Activated T-helper 1 cell treated with anti-CD3 and anti-CD28 coated beads, Interleukin-12 subunit alpha, Interleukin-12 subunit beta, Interleukin-2, Interleukin-4 antibody, amounts not matched to agents 30 ng/mL and 10 ng/mL and 1 ng/mL, durations not matched to agents 14 hours and 24 hours and 36 hours (primary cell): ENCODE measurements at regions not wholly inside any gene's neighbourhood (a gene's known extent, or its start where the extent isn't known, plus 50 kb on each side); places are given as distances from the start of the nearest gene placed in this dataset.

Experiments
- DNase-seq: peaks from one replicate; pipeline ENCODE4 v3.0.0; 2021; ENCODE audit warnings: low spot score
- H3K27ac Mint-ChIP-seq: one replicate; pipeline ENCODE4 v1.8.0; 2021; ENCODE audit warnings: mild to moderate bottlenecking, mixed read lengths
- H3K27me3 Mint-ChIP-seq: one replicate; pipeline ENCODE4 v1.8.0; 2022; ENCODE audit warnings: mild to moderate bottlenecking, moderate library complexity, mixed read lengths; ENCODE audit not compliant: insufficient read depth
- H3K36me3 Mint-ChIP-seq: one replicate; pipeline ENCODE4 v1.8.0; 2021; ENCODE audit warnings: low read depth, mixed read lengths
- H3K4me1 Mint-ChIP-seq: one replicate; pipeline ENCODE4 v1.8.0; 2021; ENCODE audit warnings: low read depth, mixed read lengths
- H3K4me3 Mint-ChIP-seq: one replicate; pipeline ENCODE4 v1.8.0; 2021; ENCODE audit warnings: mild to moderate bottlenecking, moderate library complexity, mixed read lengths
- H3K9me3 Mint-ChIP-seq: one replicate; pipeline ENCODE4 v1.8.0; 2021; ENCODE audit warnings: mixed read lengths
- intact Hi-C: fragments of 100-400 bp; cut with micrococcal nuclease; formaldehyde crosslinking; loops from one replicate; pipeline ENCODE4 v1.15.1; 2024

- Mint-ChIP-seq H3K27ac (no peak overlapping the region), H3K4me1 (no peaks in the 10 kb centered on the region), H3K4me3 (no peak overlapping the region), H3K36me3 (no peaks in the 10 kb centered on the region), H3K27me3 (no peaks in the 10 kb centered on the region), H3K9me3 (peaks cover 3% of the 10 kb centered on the region)
- DNase-seq = no peak
- intact Hi-C loops = no loop called here
Observed at GRCh38 chr13:34542321-34542720, 399.7 kb upstream of the NBEA start.

GRCh38 chr13:34543836-34544235, 398.2 kb upstream of the NBEA start:
- H3K36me3 Mint-ChIP-seq = no peaks in the 10 kb centered on the region
- H3K27me3 Mint-ChIP-seq = no peaks in the 10 kb centered on the region
- H3K27ac Mint-ChIP-seq = no peak overlapping the region
- H3K9me3 Mint-ChIP-seq = peaks cover 8% of the 10 kb centered on the region
- intact Hi-C loops = no loop called here
- no peaks in the 10 kb centered on the region for H3K4me1 Mint-ChIP-seq
- no peak overlapping the region for H3K4me3 Mint-ChIP-seq
- DNase-seq = no peak

DNA sequence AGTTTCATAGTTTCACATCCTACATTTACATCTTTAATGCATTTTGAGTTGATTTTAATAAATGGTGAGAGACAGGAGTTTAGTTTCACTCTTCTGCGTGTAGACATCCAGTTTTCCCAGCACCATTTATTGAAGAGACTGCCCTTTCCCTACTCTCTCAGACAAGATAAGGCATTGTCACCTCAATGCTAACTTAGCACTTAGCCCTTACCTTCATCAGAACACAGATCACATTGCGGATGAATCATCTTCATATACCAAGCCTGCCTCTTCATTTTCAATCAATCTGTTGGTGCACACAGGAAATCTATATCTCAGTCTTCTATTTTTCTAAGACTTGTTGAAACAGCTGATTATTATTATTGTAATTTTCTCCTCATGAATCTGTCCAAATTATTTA, 396.6 kb upstream of the NBEA start:
- no peaks in the 10 kb centered on the region for H3K36me3 Mint-ChIP-seq
- no peaks in the 10 kb centered on the region for H3K4me1 Mint-ChIP-seq
- no peak overlapping the region for H3K4me3 Mint-ChIP-seq
- no peak overlapping the region for H3K27ac Mint-ChIP-seq
- no peak for DNase-seq
- intact Hi-C loops = no loop called here
- no peaks in the 10 kb centered on the region for H3K27me3 Mint-ChIP-seq
- H3K9me3 Mint-ChIP-seq = peaks cover 8% of the 10 kb centered on the region

DNA sequence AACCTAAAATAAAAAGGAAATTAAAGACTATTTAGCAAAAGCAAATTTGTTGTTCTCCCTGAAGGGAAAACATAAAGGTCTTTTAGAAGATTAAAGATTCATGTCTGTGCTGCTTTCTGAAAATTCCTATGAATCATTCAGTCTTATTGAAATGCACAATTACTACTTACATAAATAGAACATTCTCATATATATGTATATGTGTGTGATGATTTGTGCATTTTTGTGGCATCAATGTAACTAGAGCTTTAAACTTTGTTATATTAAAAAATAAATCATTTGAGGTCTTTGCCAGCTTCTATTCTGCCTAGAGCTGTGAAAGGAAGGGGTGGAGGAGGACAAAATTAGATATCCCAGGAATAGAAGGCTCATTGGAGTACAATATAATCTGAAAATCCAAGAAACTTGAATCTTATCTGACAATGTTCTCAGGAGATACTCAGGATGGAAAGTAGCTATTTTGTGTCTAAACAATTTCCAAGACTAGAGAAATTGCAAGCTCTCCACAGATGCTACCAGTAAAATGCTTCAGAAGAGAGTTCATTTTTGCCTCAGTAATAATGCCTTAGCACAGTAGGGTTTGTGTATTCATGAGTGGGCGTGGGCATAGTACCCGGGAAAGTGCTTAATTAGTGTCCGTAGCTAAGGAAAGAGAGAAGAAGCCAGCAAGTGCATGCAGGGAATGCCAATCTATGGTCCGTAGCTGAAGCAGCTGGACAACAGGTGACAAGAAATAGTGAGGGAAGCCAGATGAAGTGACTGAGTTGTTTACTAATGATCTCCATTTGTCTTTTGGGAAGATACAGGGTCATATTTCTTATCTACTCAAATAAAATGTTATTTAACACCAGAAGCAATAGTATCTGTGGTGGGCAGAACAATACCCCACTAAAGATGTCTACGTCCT, 395.5 kb upstream of the NBEA start:
- no peaks in the 10 kb centered on the region for H3K4me1 Mint-ChIP-seq

GRCh38 chr13:34547929-34548328, 394.1 kb upstream of the NBEA start:
- intact Hi-C loops = no loop called here
- Mint-ChIP-seq H3K36me3 (no peaks in the 10 kb centered on the region), H3K4me3 (no peak overlapping the region), H3K9me3 (peaks cover 9% of the 10 kb centered on the region), H3K4me1 (no peaks in the 10 kb centered on the region), H3K27me3 (no peaks in the 10 kb centered on the region), H3K27ac (no peak overlapping the region)
- DNase-seq = no peak

More for the DNA sequence above, 395.5 kb upstream of the NBEA start:
- Mint-ChIP-seq H3K36me3 (no peaks in the 10 kb centered on the region), H3K9me3 (peaks cover 10% of the 10 kb centered on the region), H3K27me3 (no peaks in the 10 kb centered on the region), H3K27ac (no peak overlapping the region), H3K4me3 (no peak overlapping the region)
- intact Hi-C loops = no loop called here
- DNase-seq = no peak

DNA sequence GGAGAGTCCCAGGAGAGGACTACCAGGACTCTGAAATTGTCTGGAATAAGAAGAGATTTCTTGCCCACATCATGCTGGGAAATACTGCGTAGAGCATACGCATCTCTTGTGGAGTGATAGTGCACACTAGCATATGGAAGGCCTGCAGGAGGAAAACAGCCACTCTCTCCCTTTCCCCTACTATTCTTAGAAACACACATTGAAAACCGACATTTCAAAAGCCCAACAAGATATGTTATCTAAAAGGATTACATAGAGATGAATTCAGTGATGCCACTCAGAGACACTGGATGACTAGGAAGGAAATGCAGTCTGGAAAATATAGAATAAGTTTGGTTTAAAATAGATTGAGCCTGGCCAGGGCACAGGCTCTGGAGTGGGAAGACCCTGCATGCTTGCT, 388.7 kb upstream of the NBEA start:
- H3K36me3 Mint-ChIP-seq = no peaks in the 10 kb centered on the region
- no peaks in the 10 kb centered on the region for H3K4me1 Mint-ChIP-seq
- no peak overlapping the region for H3K27ac Mint-ChIP-seq
- no peak for DNase-seq
- peaks cover 10% of the 10 kb centered on the region for H3K9me3 Mint-ChIP-seq
- no peak overlapping the region for H3K4me3 Mint-ChIP-seq
- H3K27me3 Mint-ChIP-seq = no peaks in the 10 kb centered on the region
- intact Hi-C loops = no loop called here

DNA sequence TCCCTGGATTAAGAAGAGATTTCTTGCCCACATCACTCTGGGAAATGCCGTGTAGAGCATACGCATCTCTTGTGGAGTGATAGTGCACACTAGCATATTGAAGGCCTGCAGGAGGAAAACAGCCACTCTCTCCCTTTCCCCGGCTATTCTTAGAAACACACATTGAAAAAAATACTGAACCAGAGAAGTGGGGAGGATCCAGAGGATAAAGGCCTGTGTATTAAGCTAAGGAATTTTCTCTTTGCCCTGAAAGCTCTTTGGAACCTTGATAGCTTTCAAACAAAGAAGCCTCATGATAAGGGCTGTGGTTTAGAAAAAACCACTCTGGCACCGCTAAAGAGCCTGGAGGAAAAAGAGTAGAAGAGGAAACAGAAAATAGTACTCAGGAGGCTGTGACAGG, 386.1 kb upstream of the NBEA start:
- Mint-ChIP-seq H3K27me3 (no peaks in the 10 kb centered on the region), H3K9me3 (peaks cover 7% of the 10 kb centered on the region), H3K4me1 (no peaks in the 10 kb centered on the region), H3K36me3 (no peaks in the 10 kb centered on the region), H3K27ac (no peak overlapping the region), H3K4me3 (no peak overlapping the region)
- no peak for DNase-seq
- intact Hi-C loops = no loop called here

DNA sequence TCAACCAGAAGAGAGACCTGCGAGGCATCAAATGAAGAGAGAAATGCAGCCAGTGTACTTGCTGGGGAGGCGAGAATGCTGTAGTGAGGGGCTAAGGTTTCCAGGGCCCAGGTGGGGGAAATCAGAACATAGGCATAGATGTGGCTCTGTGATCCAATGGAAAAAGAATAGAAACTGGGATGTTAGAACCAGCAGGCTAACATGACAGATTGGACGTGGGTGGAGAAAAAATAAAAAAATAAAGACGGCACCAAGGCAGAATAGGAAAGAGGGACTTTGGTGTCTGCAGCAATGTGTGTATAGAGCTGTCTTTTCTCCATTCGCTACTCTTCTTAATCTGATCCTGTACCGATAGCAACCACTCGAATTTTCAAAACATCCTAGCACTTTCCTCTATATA, 381.0 kb upstream of the NBEA start:
- intact Hi-C loops = no loop called here
- Mint-ChIP-seq H3K9me3 (no peaks in the 10 kb centered on the region), H3K4me3 (no peak overlapping the region), H3K27me3 (no peaks in the 10 kb centered on the region), H3K4me1 (no peaks in the 10 kb centered on the region), H3K36me3 (no peaks in the 10 kb centered on the region), H3K27ac (no peak overlapping the region)
- no peak for DNase-seq

- Mint-ChIP-seq H3K27me3 (no peaks in the 10 kb centered on the region), H3K27ac (no peak overlapping the region), H3K9me3 (no peaks in the 10 kb centered on the region), H3K4me1 (no peaks in the 10 kb centered on the region), H3K4me3 (no peak overlapping the region), H3K36me3 (no peaks in the 10 kb centered on the region)
- no peak for DNase-seq
- intact Hi-C loops = no loop called here
Observed at GRCh38 chr13:34567597-34567996, 374.5 kb upstream of the NBEA start.

DNA sequence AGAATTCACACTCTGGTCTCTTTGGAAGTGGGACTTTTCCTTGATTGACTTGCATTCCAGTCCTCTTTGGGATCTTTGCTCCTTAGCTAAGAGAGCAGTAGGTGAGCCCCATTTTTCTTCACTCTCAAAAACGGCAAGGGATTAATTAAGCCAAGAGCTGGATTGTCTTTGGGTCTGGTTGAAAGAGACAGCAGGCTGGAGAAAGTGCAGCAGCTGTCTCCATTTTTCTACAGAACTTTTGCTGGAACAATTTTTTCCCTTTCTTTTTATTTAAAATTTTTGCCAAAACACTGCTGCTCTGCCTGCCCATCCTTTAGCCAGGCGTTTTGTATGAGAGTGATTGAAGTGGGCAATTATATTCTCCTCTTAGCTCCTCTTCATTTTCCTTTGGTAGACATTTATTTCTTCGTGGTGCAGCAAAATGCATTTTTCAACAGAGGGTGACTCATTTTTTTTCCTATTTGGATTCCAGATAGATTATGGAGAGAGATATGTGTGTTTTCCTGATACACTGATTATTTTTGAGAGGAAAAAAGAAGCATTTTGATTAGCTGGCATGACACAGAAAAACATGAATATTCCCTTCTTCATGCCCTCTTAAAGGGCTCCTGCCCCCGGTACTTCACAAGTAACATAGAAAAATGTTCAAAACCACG, 371.2 kb upstream of the NBEA start:
- no peak for DNase-seq
- intact Hi-C loops = no loop called here
- Mint-ChIP-seq H3K27me3 (no peaks in the 10 kb centered on the region), H3K9me3 (no peaks in the 10 kb centered on the region), H3K4me3 (no peak overlapping the region), H3K36me3 (no peaks in the 10 kb centered on the region), H3K27ac (no peak overlapping the region), H3K4me1 (no peaks in the 10 kb centered on the region)

- intact Hi-C loops = no loop called here
- Mint-ChIP-seq H3K9me3 (no peaks in the 10 kb centered on the region), H3K4me1 (no peaks in the 10 kb centered on the region), H3K27me3 (no peaks in the 10 kb centered on the region), H3K36me3 (no peaks in the 10 kb centered on the region), H3K4me3 (no peak overlapping the region), H3K27ac (no peak overlapping the region)
- no peak for DNase-seq
Observed at GRCh38 chr13:34571716-34572115, 370.4 kb upstream of the NBEA start.

GRCh38 chr13:34577051-34577450, 365.0 kb upstream of the NBEA start:
- H3K4me3 Mint-ChIP-seq = no peak overlapping the region
- H3K27me3 Mint-ChIP-seq = no peaks in the 10 kb centered on the region
- no peaks in the 10 kb centered on the region for H3K9me3 Mint-ChIP-seq
- no peaks in the 10 kb centered on the region for H3K4me1 Mint-ChIP-seq
- intact Hi-C loops = no loop called here
- DNase-seq = no peak
- no peak overlapping the region for H3K27ac Mint-ChIP-seq
- no peaks in the 10 kb centered on the region for H3K36me3 Mint-ChIP-seq

- no peak for DNase-seq
- no peaks in the 10 kb centered on the region for H3K27me3 Mint-ChIP-seq
- no peak overlapping the region for H3K4me3 Mint-ChIP-seq
- H3K9me3 Mint-ChIP-seq = no peaks in the 10 kb centered on the region
- intact Hi-C loops = no loop called here
- no peak overlapping the region for H3K27ac Mint-ChIP-seq
- no peaks in the 10 kb centered on the region for H3K36me3 Mint-ChIP-seq
- no peaks in the 10 kb centered on the region for H3K4me1 Mint-ChIP-seq
Observed at GRCh38 chr13:34578471-34578870, 363.6 kb upstream of the NBEA start.
